Skin of body (tissue), 1 donor: ENCODE measurements at regions not wholly inside any gene's neighbourhood (a gene's known extent, or its start where the extent isn't known, plus 50 kb on each side); places are given as distances from the start of the nearest gene placed in this dataset.

Source experiments
- DNase-seq: peaks from one replicate; lab custom pipeline; 2025; lab: John Stamatoyannopoulos, UW

GRCh38 chr5:175052351-175052750, 328.0 kb downstream of the MSX2 start:
- no peak for DNase-seq

- no peak for DNase-seq
These were observed 322.7 kb downstream of the MSX2 start for GRCh38 chr5:175047048-175047447.

DNA sequence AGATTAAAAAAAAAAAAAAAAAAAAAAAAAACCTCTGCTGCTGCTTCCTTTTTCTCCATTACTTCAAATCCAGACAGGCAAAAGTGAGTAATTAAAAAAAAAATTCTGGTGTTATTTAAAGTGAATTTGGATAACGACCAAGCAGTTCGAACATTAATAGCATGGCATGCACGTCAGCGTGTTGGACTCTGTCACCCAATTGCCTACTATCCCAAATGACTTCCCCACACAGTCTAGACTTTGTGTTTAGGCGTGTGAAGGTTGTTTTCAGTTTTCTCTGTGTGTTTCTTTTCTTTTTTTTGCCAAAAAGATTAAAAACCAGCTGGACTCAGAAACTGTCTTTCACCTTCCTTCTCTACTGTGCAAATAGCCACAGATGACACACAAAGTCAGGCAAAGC, 321.4 kb downstream of the MSX2 start:
- DNase-seq, result no peak

GRCh38 chr5:175037820-175038219, 313.4 kb downstream of the MSX2 start:
- no peak for DNase-seq

GRCh38 chr5:175035882-175036533, 311.6 kb downstream of the MSX2 start:
- no peak for DNase-seq

- no peak for DNase-seq
These were observed 310.5 kb downstream of the MSX2 start for GRCh38 chr5:175034924-175035323.

DNA sequence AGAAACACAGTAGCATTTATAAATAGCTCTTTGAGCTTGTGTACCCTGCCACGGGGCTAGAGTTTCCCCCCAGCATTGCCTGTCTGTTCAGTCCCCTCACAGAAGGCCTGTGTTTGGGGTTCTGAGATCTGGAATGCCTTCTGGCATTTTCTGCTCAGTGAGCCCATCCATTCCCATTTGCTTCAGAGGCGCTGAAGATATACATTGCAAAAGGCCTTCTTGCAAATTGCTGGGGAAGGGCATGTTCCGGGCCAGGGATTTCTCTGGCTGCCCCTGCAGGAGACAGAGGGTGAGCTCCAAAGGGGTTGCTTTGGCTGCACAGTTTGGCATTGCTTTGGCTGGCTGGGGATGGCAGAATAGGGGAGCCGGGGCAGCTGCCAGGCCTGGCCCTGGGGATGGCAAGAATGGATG, 308.4 kb downstream of the MSX2 start:
- peak; percentile 3 for DNase-seq

GRCh38 chr5:175032013-175032412, 307.6 kb downstream of the MSX2 start:
- DNase-seq, result no peak

GRCh38 chr5:175027390-175027789, 303.0 kb downstream of the MSX2 start:
- no peak for DNase-seq

GRCh38 chr5:175025077-175025476, 300.7 kb downstream of the MSX2 start:
- no peak for DNase-seq

DNA sequence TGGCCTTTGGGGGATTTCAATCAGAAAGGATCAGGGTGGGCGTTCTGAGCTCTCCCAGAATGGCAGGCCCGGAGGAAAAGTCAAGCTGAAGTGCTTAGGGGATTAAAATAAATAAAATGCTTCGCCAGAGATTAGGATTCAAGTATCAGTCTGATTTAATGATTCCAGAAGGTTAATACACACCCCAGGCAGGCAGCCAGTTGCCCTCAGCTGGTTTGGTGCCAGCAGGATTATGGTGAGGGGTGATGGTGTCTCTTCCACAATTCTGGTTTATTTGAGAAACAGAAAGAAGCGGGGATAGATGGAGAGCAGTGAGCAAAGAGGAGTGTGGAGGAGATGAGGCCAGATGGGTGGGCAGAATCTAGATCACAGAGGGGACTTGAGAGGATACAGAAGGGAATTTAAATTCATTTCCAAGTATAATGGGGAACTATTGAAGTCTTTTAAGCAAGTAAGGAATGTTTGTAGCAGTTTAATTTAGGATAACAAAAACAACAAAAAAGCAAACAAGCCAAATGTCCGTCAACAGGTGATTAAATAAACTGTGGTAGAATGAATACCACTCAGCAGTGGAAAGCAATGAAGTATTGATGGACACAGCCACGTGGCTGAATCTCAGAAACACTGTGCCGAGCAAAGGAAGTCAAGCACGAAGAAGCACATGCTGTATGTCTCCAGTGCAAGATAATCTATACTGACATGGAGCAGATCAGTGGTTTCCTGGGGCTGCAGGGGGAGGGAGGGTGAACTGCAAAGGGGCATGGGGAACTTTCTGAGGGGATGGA, 297.7 kb downstream of the MSX2 start:
- DNase-seq, result no peak

- no peak for DNase-seq
These were observed 296.9 kb downstream of the MSX2 start for GRCh38 chr5:175021321-175021720.

- DNase-seq, result no peak
These were observed 290.8 kb downstream of the MSX2 start for GRCh38 chr5:175015028-175015685.

GRCh38 chr5:175013251-175013650, 288.9 kb downstream of the MSX2 start:
- DNase-seq, result no peak

- DNase-seq, result no peak
These were observed 287.9 kb downstream of the MSX2 start for GRCh38 chr5:175012267-175012666.

- DNase-seq, result no peak
These were observed 279.1 kb downstream of the MSX2 start for GRCh38 chr5:175003531-175003930.

DNA sequence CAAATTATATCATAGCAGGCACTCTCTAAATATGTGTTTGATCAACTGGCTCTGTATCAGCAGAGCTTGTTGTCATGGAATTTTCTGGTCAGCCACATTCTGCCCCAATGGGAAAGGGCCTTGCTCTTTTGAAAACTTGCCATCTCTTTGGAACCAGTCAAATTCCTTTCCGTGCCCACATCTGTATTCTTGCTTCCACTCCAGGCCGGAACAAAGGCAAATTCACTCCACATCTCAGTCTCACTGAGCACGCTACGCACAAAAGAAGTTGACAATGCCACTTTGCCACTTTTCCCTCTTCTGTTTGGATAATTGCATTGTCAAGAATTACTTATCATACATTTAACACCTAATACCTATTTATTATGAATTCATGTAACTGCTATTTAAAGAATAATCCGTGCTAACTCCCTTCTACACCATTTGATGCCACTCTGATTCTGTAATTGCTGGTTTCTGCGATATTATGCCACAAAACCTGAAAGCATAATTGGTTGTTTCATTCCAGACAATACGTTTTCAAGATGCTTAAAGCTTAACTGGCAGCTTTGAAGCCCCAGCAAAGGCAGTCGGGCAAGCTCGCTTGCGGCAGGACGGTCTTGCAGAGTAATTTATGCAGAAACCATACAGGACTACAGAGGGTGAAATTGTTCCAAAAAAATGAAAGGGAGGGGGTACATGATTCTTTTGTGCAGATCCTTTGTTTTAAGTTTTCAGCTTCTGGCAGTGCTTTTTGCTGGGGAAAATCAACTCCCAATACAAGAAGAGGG, 277.7 kb downstream of the MSX2 start:
- no peak for DNase-seq

DNA sequence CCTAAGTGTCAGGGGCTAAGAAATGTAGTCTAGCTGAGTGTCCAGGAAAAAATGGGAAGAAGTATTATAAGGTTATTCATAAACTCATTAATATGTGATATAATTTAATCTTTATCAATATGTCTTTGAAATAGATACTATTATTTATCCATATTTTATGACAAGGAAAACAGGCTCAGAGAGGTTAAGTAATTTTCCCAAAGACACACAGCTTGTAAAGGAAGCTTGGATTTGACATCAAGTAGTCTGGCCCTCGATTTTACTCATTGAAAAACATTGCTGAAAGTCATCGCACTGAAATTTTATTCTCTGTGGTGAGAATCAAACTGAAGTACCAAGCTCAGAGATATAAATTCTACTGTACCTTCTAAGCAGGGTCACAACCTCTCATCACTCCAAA, 276.9 kb downstream of the MSX2 start:
- no peak for DNase-seq

DNA sequence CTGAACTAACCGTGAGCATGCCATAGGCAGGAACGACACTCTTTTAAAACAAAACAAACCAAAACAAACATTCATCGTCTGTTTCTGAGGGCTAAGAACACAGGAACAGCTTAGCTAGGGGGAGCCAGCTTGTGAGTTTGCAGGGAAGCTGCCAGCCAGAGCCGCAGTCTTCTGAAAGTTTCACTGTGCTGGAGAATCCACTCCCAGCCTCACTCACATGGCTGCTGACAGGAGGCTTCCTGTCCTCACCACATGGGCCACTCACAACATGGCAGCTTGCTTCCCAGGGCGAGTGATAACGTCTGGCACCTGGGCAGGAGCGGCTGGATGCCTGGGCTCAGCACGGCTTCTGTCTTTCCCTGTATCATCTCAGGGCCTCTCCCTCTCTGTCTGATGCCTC, 275.2 kb downstream of the MSX2 start:
- no peak for DNase-seq

- no peak for DNase-seq
These were observed 273.8 kb downstream of the MSX2 start for GRCh38 chr5:174998131-174998730.

DNA sequence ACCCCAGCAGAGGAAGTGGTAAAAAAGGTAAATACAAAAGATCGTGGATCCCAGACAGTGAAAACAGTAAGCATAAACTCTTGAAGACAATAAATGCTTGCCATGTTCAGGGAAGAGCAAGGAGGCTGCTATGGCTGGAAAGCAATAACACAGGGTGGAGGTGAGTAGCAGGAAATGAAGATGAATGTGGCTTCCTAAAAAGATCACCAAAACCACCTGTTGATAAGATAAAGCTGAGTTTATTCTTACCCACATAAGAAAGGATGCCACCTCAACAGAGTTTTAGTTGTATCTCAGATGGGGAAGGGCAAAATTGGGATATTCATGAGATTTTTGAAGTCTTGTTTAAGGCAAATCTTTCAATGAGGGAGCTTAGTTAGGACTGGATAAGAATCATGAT, 273.3 kb downstream of the MSX2 start:
- DNase-seq, result no peak
